ENCODE measurements at regions not wholly inside any gene's neighbourhood (a gene's known extent, or its start where the extent isn't known, plus 50 kb on each side); places are given as distances from the start of the nearest gene placed in this dataset.

DNA sequence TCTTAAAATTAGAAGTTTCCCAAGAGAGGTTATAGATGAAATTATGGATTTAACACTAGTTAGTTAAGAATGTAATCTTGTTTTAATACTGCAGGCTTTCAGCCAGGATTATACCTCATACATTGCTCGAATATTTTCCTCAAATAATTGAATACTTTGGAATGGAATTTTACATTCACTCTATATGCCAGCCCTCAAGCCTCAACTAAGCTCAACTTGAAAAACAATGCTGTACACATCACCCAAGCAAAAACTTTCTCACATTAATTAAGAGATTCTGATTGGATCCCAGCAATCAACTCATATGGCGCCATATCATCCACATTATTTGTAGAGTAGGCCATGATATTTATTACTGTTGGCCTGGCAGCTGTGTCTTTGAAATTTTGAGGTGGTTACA lies 710.7 kb upstream of the ADAMTS5 start:
- Mint-ChIP-seq H3K4me1 (ENCODE audit: low read depth, unreplicated experiment) (peaks cover 6% of the 10 kb centered on the region), H3K9me3 (ENCODE audit: low read depth, unreplicated experiment) (peaks cover 3% of the 10 kb centered on the region), H3K27me3 (ENCODE audit: unreplicated experiment) (no peaks in the 10 kb centered on the region), H3K27ac (ENCODE audit: unreplicated experiment) (no peak overlapping the region), H3K4me3 (ENCODE audit: low read depth, unreplicated experiment) (no peak overlapping the region), H3K36me3 (ENCODE audit: insufficient read depth, unreplicated experiment) (no peaks in the 10 kb centered on the region)
- TF ChIP-seq, protein P1, sequence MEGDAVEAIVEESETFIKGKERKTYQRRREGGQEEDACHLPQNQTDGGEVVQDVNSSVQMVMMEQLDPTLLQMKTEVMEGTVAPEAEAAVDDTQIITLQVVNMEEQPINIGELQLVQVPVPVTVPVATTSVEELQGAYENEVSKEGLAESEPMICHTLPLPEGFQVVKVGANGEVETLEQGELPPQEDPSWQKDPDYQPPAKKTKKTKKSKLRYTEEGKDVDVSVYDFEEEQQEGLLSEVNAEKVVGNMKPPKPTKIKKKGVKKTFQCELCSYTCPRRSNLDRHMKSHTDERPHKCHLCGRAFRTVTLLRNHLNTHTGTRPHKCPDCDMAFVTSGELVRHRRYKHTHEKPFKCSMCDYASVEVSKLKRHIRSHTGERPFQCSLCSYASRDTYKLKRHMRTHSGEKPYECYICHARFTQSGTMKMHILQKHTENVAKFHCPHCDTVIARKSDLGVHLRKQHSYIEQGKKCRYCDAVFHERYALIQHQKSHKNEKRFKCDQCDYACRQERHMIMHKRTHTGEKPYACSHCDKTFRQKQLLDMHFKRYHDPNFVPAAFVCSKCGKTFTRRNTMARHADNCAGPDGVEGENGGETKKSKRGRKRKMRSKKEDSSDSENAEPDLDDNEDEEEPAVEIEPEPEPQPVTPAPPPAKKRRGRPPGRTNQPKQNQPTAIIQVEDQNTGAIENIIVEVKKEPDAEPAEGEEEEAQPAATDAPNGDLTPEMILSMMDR (IDR thresholded peaks at IDR 0.05; ENCODE audit: unreplicated experiment): no peak
- intact Hi-C loops (cut with micrococcal nuclease; ENCODE audit: unreplicated experiment): no loop called here
- BruUV-seq (replicated peaks): no TSS peak
- no peak for DNase-seq
- CTCF ChIA-PET: no interaction called here

- CTCF ChIA-PET: no interaction called here
- Mint-ChIP-seq H3K9me3 (ENCODE audit: low read depth, unreplicated experiment) (no peaks in the 10 kb centered on the region), H3K4me1 (ENCODE audit: low read depth, unreplicated experiment) (no peaks in the 10 kb centered on the region), H3K27me3 (ENCODE audit: unreplicated experiment) (no peaks in the 10 kb centered on the region), H3K4me3 (ENCODE audit: low read depth, unreplicated experiment) (no peak overlapping the region), H3K36me3 (ENCODE audit: insufficient read depth, unreplicated experiment) (no peaks in the 10 kb centered on the region), H3K27ac (ENCODE audit: unreplicated experiment) (no peak overlapping the region)
- TF ChIP-seq, protein P1 (IDR thresholded peaks at IDR 0.05; ENCODE audit: unreplicated experiment): no peak
- intact Hi-C loops (cut with micrococcal nuclease; ENCODE audit: unreplicated experiment): no loop called here
- DNase-seq: no peak
- no TSS peak for BruUV-seq (replicated peaks)
Measured at GRCh38 chr21:27675306-27675705, 708.4 kb upstream of the ADAMTS5 start.

- no peak for DNase-seq
Measured at GRCh38 chr21:27674041-27674615, 707.2 kb upstream of the ADAMTS5 start.

DNA sequence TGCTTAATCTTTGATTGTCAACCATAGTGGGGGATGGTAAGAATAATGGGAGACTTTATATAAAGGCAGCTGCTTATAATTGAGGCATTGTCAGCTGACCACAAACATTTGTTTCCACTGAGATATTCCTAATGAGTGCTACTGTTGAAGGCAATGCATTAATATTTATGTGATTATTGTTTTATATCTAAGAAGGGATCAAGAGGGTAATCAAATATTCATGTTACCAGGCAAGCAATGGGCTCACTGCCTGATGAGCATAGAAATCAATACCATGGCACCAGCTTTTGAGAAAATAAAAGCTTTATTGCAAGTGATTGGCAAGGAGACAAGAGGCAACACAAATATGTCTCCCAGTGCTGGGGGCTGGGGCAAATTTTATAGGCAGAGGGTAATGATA lies 706.7 kb upstream of the ADAMTS5 start:
- H3K36me3 Mint-ChIP-seq (ENCODE audit: insufficient read depth, unreplicated experiment): no peaks in the 10 kb centered on the region
- intact Hi-C loops (cut with micrococcal nuclease; ENCODE audit: unreplicated experiment): no loop called here
- no TSS peak for BruUV-seq (replicated peaks)
- TF ChIP-seq, protein P1 (IDR thresholded peaks at IDR 0.05; ENCODE audit: unreplicated experiment): no peak
- no peaks in the 10 kb centered on the region for H3K27me3 Mint-ChIP-seq (ENCODE audit: unreplicated experiment)
- H3K4me3 Mint-ChIP-seq (ENCODE audit: low read depth, unreplicated experiment): no peak overlapping the region
- no peak overlapping the region for H3K27ac Mint-ChIP-seq (ENCODE audit: unreplicated experiment)
- no peaks in the 10 kb centered on the region for H3K4me1 Mint-ChIP-seq (ENCODE audit: low read depth, unreplicated experiment)
- CTCF ChIA-PET: no interaction called here
- DNase-seq: no peak
- H3K9me3 Mint-ChIP-seq (ENCODE audit: low read depth, unreplicated experiment): no peaks in the 10 kb centered on the region

More at GRCh38 chr21:27674041-27674615, 707.2 kb upstream of the ADAMTS5 start:
- intact Hi-C loops (cut with micrococcal nuclease; ENCODE audit: unreplicated experiment): no loop called here
- Mint-ChIP-seq H3K36me3 (ENCODE audit: insufficient read depth, unreplicated experiment) (no peaks in the 10 kb centered on the region), H3K4me1 (ENCODE audit: low read depth, unreplicated experiment) (no peaks in the 10 kb centered on the region), H3K27ac (ENCODE audit: unreplicated experiment) (no peak overlapping the region), H3K4me3 (ENCODE audit: low read depth, unreplicated experiment) (no peak overlapping the region), H3K27me3 (ENCODE audit: unreplicated experiment) (no peaks in the 10 kb centered on the region), H3K9me3 (ENCODE audit: low read depth, unreplicated experiment) (no peaks in the 10 kb centered on the region)
- TF ChIP-seq, protein P1 (IDR thresholded peaks at IDR 0.05; ENCODE audit: unreplicated experiment): no peak
- CTCF ChIA-PET: no interaction called here
- no TSS peak for BruUV-seq (replicated peaks)
